Psoas muscle (tissue), 7 donors: ENCODE measurements at regions not wholly inside any gene's neighbourhood (a gene's known extent, or its start where the extent isn't known, plus 50 kb on each side); places are given as distances from the start of the nearest gene placed in this dataset.

Experiments
- ATAC-seq, 4 donors: fragments of 200-7000 bp; cut with Tn5 transposase; one replicate each; pipeline ENCODE4 v1.9.1; 2020; ENCODE audit warnings: moderate library complexity in 3 of 4, mild to moderate bottlenecking in 2 of 4
- DNase-seq, 2 donors: peaks; one replicate each; pipeline ENCODE4 v3.0.0-alpha.2; 2020
- H3K27ac ChIP-seq: fragments of 200-600 bp; one replicate; pipeline ENCODE4 v1.8.0; 2022
- H3K27me3 ChIP-seq, 3 donors: fragments of 200-600 bp in 1 of 3; one replicate each; pipeline versions ENCODE4 v1.6.1 to v1.8.0; 2013 to 2022; ENCODE audit warnings: low read length in 2 of 3, mild to moderate bottlenecking in 2 of 3, moderate library complexity in 1 of 3; ENCODE audit not compliant: insufficient read depth in 3 of 3
- H3K36me3 ChIP-seq, 2 donors: fragments of 200-600 bp in 1 of 2; one replicate each; pipeline versions ENCODE4 v1.6.1 to v1.8.0; 2013 to 2022; ENCODE audit warnings: low read depth in 1 of 2, mild to moderate bottlenecking in 1 of 2, moderate library complexity in 1 of 2; ENCODE audit not compliant: insufficient read depth in 1 of 2
- H3K4me1 ChIP-seq: fragments of 200-600 bp; one replicate; pipeline ENCODE4 v1.8.0; 2022
- H3K4me3 ChIP-seq: fragments of 200-600 bp; one replicate; pipeline ENCODE4 v1.8.0; 2022; ENCODE audit warnings: mild to moderate bottlenecking
- H3K9me3 ChIP-seq: fragments of 200-600 bp; one replicate; pipeline ENCODE4 v1.8.0; 2022
- CTCF ChIP-seq: fragments of 200-600 bp; IDR thresholded peaks from one replicate; pipeline ENCODE4 v1.8.0; 2022; ENCODE audit warnings: antibody characterized with exemption
- WGBS, 3 donors: extraction: QIAGEN DNeasy Blood & Tissue Kit; methylation state at CpG; one replicate each; pipeline versions ENCODE4 v1.1.6 to v1.1.7; 2013; 5-methylcytosine and 5-hydroxymethylcytosine counted together
- intact Hi-C, 2 donors: fragments of 100-400 bp; cut with DNase I; formaldehyde crosslinking; loops; one replicate each; pipeline versions ENCODE4 v1.11.0 to v1.14.2; 2022
- donor health status: healthy with polysubstance abuse.
- donor health status: DM: no; HTN: no; CAD: no; lungs with moderate emphysema.
- donor health status: Bipolar disorder and iron deficiency.
- donor health status: healthy.
- donor health status: DM: yes; HTN: yes; CAD: no.
- donor health status: DM: no; HTN: no; CAD: no.
- donor health status: DM: yes; HTN: yes; CAD: no.

GRCh38 chr3:126257984-126258383 lies 77.6 kb upstream of the ALDH1L1 start:
- no peaks in the 10 kb centered on the region for H3K9me3 ChIP-seq
- H3K4me1 ChIP-seq, result peaks cover 16% of the 10 kb centered on the region
- H3K27ac ChIP-seq, result no peak overlapping the region
- 92 to 100% (median 97%) methylated on average over 3 of the region's 3 CpGs for WGBS, 3 donors
- intact Hi-C loops, result loop anchor here in 1 of 2 donors (2.0 kb wide), 1 partner anchor 131 kb away; no protein-coding TSS in a partner anchor
- no peaks in the 10 kb centered on the region for H3K36me3 ChIP-seq
- no peak for TF ChIP-seq CTCF
- no peak overlapping the region for H3K4me3 ChIP-seq
- ATAC-seq (no peak), DNase-seq (no peak)
- H3K27me3 ChIP-seq, result no peaks in the 10 kb centered on the region

GRCh38 chr3:126257174-126257573 lies 76.8 kb upstream of the ALDH1L1 start:
- 78 to 93% (median 91%) methylated on average over 11 of the region's 11 CpGs for WGBS, 3 donors

GRCh38 chr3:126256251-126256650 lies 75.9 kb upstream of the ALDH1L1 start:
- no peak for DNase-seq
- Histone ChIP-seq H3K4me1 (peaks cover 11% of the 10 kb centered on the region), H3K27me3 (no peaks in the 10 kb centered on the region), H3K9me3 (no peaks in the 10 kb centered on the region), H3K27ac (no peak overlapping the region), H3K36me3 (no peaks in the 10 kb centered on the region), H3K4me3 (no peak overlapping the region)
- no peak for ATAC-seq
- 66 to 77% (median 76%) methylated on average over 7 of the region's 7 CpGs for WGBS, 3 donors
- intact Hi-C loops, result no loop called here
- no peak for TF ChIP-seq CTCF

More at GRCh38 chr3:126257174-126257573, 76.8 kb upstream of the ALDH1L1 start:
- no peak overlapping the region for H3K4me3 ChIP-seq
- peaks cover 16% of the 10 kb centered on the region for H3K4me1 ChIP-seq
- ATAC-seq, result no peak
- intact Hi-C loops, result no loop called here
- H3K27me3 ChIP-seq, result no peaks in the 10 kb centered on the region
- H3K27ac ChIP-seq, result no peak overlapping the region
- H3K9me3 ChIP-seq, result no peaks in the 10 kb centered on the region
- no peaks in the 10 kb centered on the region for H3K36me3 ChIP-seq
- DNase-seq, result no peak
- no peak for TF ChIP-seq CTCF

- no peak for TF ChIP-seq CTCF
- no peaks in the 10 kb centered on the region for H3K27me3 ChIP-seq
- no peak for ATAC-seq
- H3K4me1 ChIP-seq, result no peaks in the 10 kb centered on the region
- no peak for DNase-seq
- 83 to 88% (median 87%) methylated on average over 2 of the region's 2 CpGs for WGBS, 3 donors
- H3K36me3 ChIP-seq, result no peaks in the 10 kb centered on the region
- H3K9me3 ChIP-seq, result no peaks in the 10 kb centered on the region
- intact Hi-C loops, result no loop called here
- no peak overlapping the region for H3K27ac ChIP-seq
- no peak overlapping the region for H3K4me3 ChIP-seq
Observed at GRCh38 chr3:126253072-126253471, 72.7 kb upstream of the ALDH1L1 start.

- intact Hi-C loops, result no loop called here
- no peak for ATAC-seq
Observed at GRCh38 chr3:126252373-126252772, 72.0 kb upstream of the ALDH1L1 start.

More at GRCh38 chr3:126252373-126252772, 72.0 kb upstream of the ALDH1L1 start:
- TF ChIP-seq CTCF, result no peak
- Histone ChIP-seq H3K27me3 (no peaks in the 10 kb centered on the region), H3K4me3 (no peak overlapping the region), H3K27ac (no peak overlapping the region), H3K36me3 (no peaks in the 10 kb centered on the region), H3K4me1 (no peaks in the 10 kb centered on the region), H3K9me3 (no peaks in the 10 kb centered on the region)
- 81 to 91% (median 88%) methylated on average over 1 of the region's 1 CpG for WGBS, 3 donors
- DNase-seq, result no peak
